Gastrocnemius medialis (tissue), 4 donors: ENCODE measurements at regions not wholly inside any gene's neighbourhood (a gene's known extent, or its start where the extent isn't known, plus 50 kb on each side); places are given as distances from the start of the nearest gene placed in this dataset.

Experiments used
- ATAC-seq, 2 donors: fragments of 150-250 bp; one replicate each; pipeline ENCODE4 v1.9.1; 2016
- DNase-seq, 2 donors: peaks; one replicate each; pipeline ENCODE4 v3.0.0-alpha.2; 2019
- H3K27ac ChIP-seq, 4 donors: fragments of 200-600 bp; sonication (generic); 1 replicate in 1 of 4; 2 replicates in 3 of 4; pipeline ENCODE4 v1.5.1; 2016 to 2018; ENCODE audit warnings: mild to moderate bottlenecking in 2 of 4, moderate library complexity in 1 of 4
- H3K27me3 ChIP-seq, 3 donors: fragments of 200-600 bp; sonication (generic) in 2 of 3; 1 replicate in 1 of 3; 2 replicates in 2 of 3; pipeline versions ENCODE4 v1.5.1 to v1.6.0; 2016 to 2019; ENCODE audit warnings: mild to moderate bottlenecking in 1 of 3, moderate library complexity in 1 of 3
- H3K36me3 ChIP-seq, 2 donors: fragments of 200-600 bp; sonication (generic) in 1 of 2; one replicate each; pipeline ENCODE4 v1.5.1; 2017 to 2018
- H3K4me1 ChIP-seq, 2 donors: fragments of 200-600 bp; sonication (generic) in 1 of 2; one replicate each; pipeline ENCODE4 v1.5.1; 2016 to 2017; ENCODE audit warnings: mild to moderate bottlenecking in 2 of 2
- H3K4me3 ChIP-seq, 4 donors: fragments of 200-600 bp; sonication (generic) in 3 of 4; 1 replicate in 1 of 4; 2 replicates in 3 of 4; pipeline ENCODE4 v1.5.1; 2016 to 2019; ENCODE audit warnings: mild to moderate bottlenecking in 2 of 4
- H3K9me3 ChIP-seq, 3 donors: fragments of 200-600 bp; sonication (generic) in 2 of 3; 1 replicate in 1 of 3; 2 replicates in 2 of 3; pipeline ENCODE4 v1.5.1; 2016 to 2019
- POLR2A ChIP-seq, 2 donors: fragments of 450-650 bp; IDR thresholded peaks; one replicate each; pipeline ENCODE4 v1.6.1; 2017; ENCODE audit warnings: antibody characterized with exemption in 2 of 2, mild to moderate bottlenecking in 2 of 2, moderate library complexity in 2 of 2
- in situ Hi-C, 4 donors: fragments of 200-750 bp; cut with MboI; loops; one replicate each; pipeline versions ENCODE4 v1.15.0 to v1.8.0; 2017; ENCODE audit warnings: low sequenced_read_pairs in 4 of 4
- intact Hi-C: fragments of 100-400 bp; cut with DNase I; formaldehyde crosslinking; loops from one replicate; pipeline ENCODE4 v1.15.1; 2023; ENCODE audit warnings: low total_unique reads
- TF ChIP-seq, protein P1 (sequence below), 5 experiments: fragments of 450-650 bp in 3 of 5; fragments of 200-600 bp in 2 of 5; sonication (generic) in 2 of 5; IDR thresholded peaks in 4 of 5; conservative IDR thresholded peaks in 1 of 5; 1 replicate in 4 of 5; 2 replicates in 1 of 5; pipeline ENCODE4 v1.5.1; 2016 to 2019; ENCODE audit warnings: antibody characterized with exemption in 5 of 5, mild to moderate bottlenecking in 3 of 5, moderate library complexity in 3 of 5

DNA sequence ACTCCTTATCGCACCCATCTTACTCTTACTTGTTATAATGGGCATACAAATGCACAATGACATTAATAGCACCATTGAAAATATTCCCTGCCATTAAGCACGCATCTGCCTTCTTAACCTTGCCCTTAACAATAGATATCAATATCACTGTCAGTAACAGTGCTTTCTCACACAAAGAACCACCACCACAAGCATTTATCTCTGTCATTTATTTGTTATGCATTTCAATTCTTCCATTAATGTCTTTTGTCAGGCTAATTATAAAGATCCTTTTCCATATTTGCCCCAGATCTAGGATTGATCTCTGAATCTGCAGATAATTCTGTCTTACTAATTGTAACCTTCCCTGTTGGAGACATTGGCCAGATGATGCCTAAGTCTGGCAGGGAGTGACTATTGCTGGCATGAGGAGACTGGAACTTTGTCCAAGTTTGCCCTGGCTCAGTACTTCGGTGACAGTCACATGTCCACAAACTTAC lies 419.6 kb upstream of the TGFBR2 start:
- H3K4me3 ChIP-seq: no peak overlapping the region
- DNase-seq (peak; percentile 19 to 38), ATAC-seq (peak; percentile 80 to 88)
- no peaks in the 10 kb centered on the region for H3K27me3 ChIP-seq
- TF ChIP-seq, protein P1, sequence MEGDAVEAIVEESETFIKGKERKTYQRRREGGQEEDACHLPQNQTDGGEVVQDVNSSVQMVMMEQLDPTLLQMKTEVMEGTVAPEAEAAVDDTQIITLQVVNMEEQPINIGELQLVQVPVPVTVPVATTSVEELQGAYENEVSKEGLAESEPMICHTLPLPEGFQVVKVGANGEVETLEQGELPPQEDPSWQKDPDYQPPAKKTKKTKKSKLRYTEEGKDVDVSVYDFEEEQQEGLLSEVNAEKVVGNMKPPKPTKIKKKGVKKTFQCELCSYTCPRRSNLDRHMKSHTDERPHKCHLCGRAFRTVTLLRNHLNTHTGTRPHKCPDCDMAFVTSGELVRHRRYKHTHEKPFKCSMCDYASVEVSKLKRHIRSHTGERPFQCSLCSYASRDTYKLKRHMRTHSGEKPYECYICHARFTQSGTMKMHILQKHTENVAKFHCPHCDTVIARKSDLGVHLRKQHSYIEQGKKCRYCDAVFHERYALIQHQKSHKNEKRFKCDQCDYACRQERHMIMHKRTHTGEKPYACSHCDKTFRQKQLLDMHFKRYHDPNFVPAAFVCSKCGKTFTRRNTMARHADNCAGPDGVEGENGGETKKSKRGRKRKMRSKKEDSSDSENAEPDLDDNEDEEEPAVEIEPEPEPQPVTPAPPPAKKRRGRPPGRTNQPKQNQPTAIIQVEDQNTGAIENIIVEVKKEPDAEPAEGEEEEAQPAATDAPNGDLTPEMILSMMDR (IDR thresholded peaks at IDR 0.05 in 4 of 5, conservative IDR thresholded peaks at IDR 0.05 in 1 of 5): no peak
- TF ChIP-seq POLR2A (IDR thresholded peaks at IDR 0.05): no peak
- intact Hi-C loops (no loop called here), in situ Hi-C loops (no loop called here)
- no peaks in the 10 kb centered on the region for H3K36me3 ChIP-seq
- H3K9me3 ChIP-seq: no peaks in the 10 kb centered on the region
- H3K4me1 ChIP-seq: peaks cover 5 to 10% of the 10 kb centered on the region in 2 donors
- H3K27ac ChIP-seq: no peak overlapping the region

DNA sequence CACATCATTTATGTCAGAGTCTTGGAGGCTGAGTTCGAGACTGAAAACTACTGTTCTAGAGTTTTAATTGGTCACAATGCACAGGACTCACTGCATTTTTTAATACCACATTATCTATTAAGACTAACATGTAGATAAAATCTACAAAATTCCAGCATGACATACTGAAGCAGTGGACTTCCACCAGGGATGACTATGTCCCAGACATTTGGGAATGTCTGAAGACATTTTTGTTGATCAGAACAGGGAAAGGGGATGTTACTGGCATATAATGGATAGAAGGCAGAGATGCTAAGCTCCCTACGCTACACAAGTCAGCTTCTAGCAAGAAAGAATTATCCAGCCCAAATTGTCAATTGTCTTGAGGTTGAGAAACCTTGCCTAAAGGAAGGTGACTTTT lies 419.0 kb upstream of the TGFBR2 start:
- H3K27me3 ChIP-seq: no peaks in the 10 kb centered on the region
- no peak overlapping the region for H3K4me3 ChIP-seq
- TF ChIP-seq, protein P1 (IDR thresholded peaks at IDR 0.05 in 4 of 5, conservative IDR thresholded peaks at IDR 0.05 in 1 of 5): no peak
- no peak for TF ChIP-seq POLR2A (IDR thresholded peaks at IDR 0.05)
- peaks cover 5 to 16% of the 10 kb centered on the region in 2 donors for H3K4me1 ChIP-seq
- intact Hi-C loops: no loop called here
- peak overlapping the region in 1 of 4 donors; percentile 24 for H3K27ac ChIP-seq
- in situ Hi-C loops: no loop called here
- DNase-seq: no peak
- H3K9me3 ChIP-seq: no peaks in the 10 kb centered on the region
- ATAC-seq: no peak
- no peaks in the 10 kb centered on the region for H3K36me3 ChIP-seq

- in situ Hi-C loops (no loop called here), intact Hi-C loops (no loop called here)
- Histone ChIP-seq H3K4me1 (peaks cover 5 to 17% of the 10 kb centered on the region in 2 donors), H3K9me3 (no peaks in the 10 kb centered on the region), H3K27ac (no peak overlapping the region), H3K4me3 (no peak overlapping the region), H3K27me3 (no peaks in the 10 kb centered on the region), H3K36me3 (no peaks in the 10 kb centered on the region)
- no peak for TF ChIP-seq POLR2A (IDR thresholded peaks at IDR 0.05)
- TF ChIP-seq, protein P1 (IDR thresholded peaks at IDR 0.05 in 4 of 5, conservative IDR thresholded peaks at IDR 0.05 in 1 of 5): no peak
- ATAC-seq: peak; percentile 90 to 94
- DNase-seq: peak; percentile 36 to 37
Measured at GRCh38 chr3:30188713-30189112, 417.7 kb upstream of the TGFBR2 start.

DNA sequence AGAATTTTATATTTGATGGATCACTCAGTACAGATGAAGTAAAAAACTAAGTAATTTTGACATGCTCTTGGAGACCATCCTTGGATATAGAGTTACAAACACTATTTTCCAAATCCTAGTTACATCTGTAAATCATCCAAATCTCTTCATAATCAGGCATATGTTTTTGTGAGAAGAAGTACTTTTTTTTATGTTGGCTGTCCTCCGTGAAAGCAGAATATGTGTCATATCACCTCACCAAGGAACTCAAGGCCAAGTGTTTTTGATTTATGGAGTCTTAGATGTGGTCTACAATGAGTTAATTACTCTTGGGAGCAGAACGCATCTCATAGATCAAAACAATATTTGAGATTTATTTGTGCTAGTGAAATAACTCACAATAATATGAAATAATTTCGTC lies 416.5 kb upstream of the TGFBR2 start:
- Histone ChIP-seq H3K27ac (no peak overlapping the region), H3K4me3 (no peak overlapping the region), H3K9me3 (no peaks in the 10 kb centered on the region), H3K4me1 (peaks cover 5 to 19% of the 10 kb centered on the region in 2 donors), H3K27me3 (no peaks in the 10 kb centered on the region), H3K36me3 (no peaks in the 10 kb centered on the region)
- no peak for ATAC-seq
- intact Hi-C loops: loop anchor here (10.0 kb wide), 1 partner anchor 1715 kb away; no protein-coding TSS in a partner anchor
- no peak for TF ChIP-seq POLR2A (IDR thresholded peaks at IDR 0.05)
- TF ChIP-seq, protein P1 (IDR thresholded peaks at IDR 0.05 in 4 of 5, conservative IDR thresholded peaks at IDR 0.05 in 1 of 5): no peak
- no peak for DNase-seq
- in situ Hi-C loops: loop anchor here in 2 of 4 donors (10.0 kb wide), 2 partner anchors 145 to 155 kb away; no protein-coding TSS in a partner anchor

DNA sequence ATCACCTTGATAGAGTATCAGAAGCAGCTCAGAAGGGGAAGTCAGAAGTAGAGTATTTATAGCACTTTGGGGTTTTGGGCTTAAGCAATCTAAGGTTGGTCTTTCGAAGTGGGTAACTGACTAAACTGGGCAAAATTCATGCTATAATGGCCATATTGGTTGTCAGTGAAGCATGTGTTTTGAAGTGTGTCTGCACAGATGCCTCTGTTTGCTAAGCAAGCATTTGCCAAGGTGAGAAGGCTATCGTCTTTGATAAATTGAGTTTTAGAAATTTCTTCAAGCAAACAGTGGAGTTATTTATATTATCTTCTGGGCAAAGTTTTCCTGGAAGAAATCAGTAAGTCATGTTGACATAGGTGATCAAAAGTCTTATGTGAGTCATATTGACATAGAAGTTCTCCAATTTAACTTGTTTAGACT lies 412.8 kb upstream of the TGFBR2 start:
- Histone ChIP-seq H3K27me3 (no peaks in the 10 kb centered on the region), H3K4me3 (no peak overlapping the region), H3K4me1 (peaks cover 5 to 33% of the 10 kb centered on the region in 2 donors), H3K36me3 (no peaks in the 10 kb centered on the region), H3K27ac (no peak overlapping the region), H3K9me3 (no peaks in the 10 kb centered on the region)
- intact Hi-C loops: loop anchor here (10.0 kb wide), 1 partner anchor 1719 kb away; no protein-coding TSS in a partner anchor
- in situ Hi-C loops: loop anchor here in 2 of 4 donors (10.0 kb wide), 2 partner anchors 149 to 159 kb away; no protein-coding TSS in a partner anchor
- no peak for TF ChIP-seq POLR2A (IDR thresholded peaks at IDR 0.05)
- TF ChIP-seq, protein P1 (IDR thresholded peaks at IDR 0.05 in 4 of 5, conservative IDR thresholded peaks at IDR 0.05 in 1 of 5): no peak
- DNase-seq (no peak), ATAC-seq (no peak)
